ENCODE measurements at regions not wholly inside any gene's neighbourhood (a gene's known extent, or its start where the extent isn't known, plus 50 kb on each side); places are given as distances from the start of the nearest gene placed in this dataset.

DNA sequence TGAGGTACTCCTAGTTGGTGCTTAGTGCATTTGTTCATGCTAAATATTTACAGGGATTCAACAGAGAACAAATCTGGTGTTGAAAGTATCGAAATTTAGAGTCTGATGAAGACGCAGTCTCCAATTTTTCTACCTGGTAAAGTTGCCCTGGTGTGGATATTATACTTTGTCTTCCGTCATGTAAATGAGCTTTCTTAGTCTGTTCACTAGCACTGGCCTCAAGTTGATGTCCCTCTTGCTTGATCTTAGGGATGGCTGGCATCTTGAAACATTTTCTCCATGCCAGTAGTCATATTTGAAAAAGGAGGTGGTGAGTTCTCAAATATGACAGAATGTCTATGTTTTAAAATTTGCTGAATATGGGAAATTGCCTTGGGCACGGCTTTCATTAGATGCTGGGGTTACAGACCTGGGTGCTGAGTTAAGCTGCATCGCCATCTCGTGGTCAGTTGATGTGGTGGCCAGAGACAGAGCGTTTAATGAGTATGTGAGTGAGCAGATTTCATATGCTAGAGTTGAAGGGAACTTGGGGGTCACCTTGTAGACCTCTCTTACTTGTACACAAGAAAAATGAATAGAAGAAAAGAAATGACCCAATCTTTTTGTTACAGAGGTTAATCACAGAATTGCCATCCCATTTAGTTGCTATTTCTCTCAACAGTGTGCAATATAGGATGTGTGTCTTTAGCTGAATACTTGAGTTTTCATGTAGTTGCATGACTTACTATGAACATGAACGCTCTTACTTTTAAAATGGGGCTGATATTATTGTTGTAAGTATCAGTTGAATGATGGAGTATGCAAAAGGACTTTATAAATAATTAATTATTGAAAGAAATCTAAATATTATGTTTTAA is 172.8 kb upstream of the DCN start:
- no peaks in the 10 kb centered on the region for H3K79me2 ChIP-seq (ENCODE audit: insufficient read depth, low read length)
- peak; percentile 96 for ATAC-seq (ENCODE audit: insufficient read depth, low read depth)

DNA sequence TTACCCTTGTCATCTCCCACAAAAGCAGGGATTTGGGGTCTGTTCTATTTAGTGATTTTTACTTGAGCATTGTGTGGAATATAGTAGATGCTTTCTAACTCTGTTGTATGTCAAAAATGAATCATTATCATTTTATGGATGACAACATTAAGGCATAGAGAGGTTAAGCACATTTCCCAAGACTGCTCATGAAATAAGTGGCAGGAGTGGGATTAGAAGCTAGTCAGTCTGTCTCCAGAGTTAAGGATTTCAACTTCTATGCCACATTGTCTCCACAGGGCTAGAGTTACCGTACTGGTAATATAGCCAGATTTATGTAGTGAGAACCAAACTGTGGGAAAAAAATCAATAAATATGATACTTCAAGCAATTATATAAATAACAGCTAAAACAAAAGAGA is 170.6 kb upstream of the DCN start:
- H3K79me2 ChIP-seq (ENCODE audit: insufficient read depth, low read length), result no peaks in the 10 kb centered on the region
- no peak for TF ChIP-seq EZH2 (IDR thresholded peaks at IDR 0.05; ENCODE audit: borderline replicate concordance, low read depth, low read length, severe bottlenecking)
- no peak overlapping the region for H3K9ac ChIP-seq (ENCODE audit: low read depth, low read length)
- no peaks in the 10 kb centered on the region for H3K4me1 ChIP-seq (ENCODE audit: insufficient read depth, low read length)
- no peak overlapping the region for H2AFZ ChIP-seq (ENCODE audit: low read depth, low read length)
- no peaks in the 10 kb centered on the region for H3K36me3 ChIP-seq (ENCODE audit: insufficient read depth, low read length)
- no peak overlapping the region for H3K4me2 ChIP-seq (ENCODE audit: insufficient read depth, low read length)
- no peaks in the 10 kb centered on the region for H3K27me3 ChIP-seq (ENCODE audit: insufficient read depth, low read length, poor library complexity)
- ATAC-seq (ENCODE audit: insufficient read depth, low read depth) (no peak), DNase-seq (no peak)
- H3K4me3 ChIP-seq (ENCODE audit: low read depth in 1 of 2, low read length in 2 of 2), result no peak overlapping the region
- H3K9me3 ChIP-seq (ENCODE audit: insufficient read depth, low read length, severe bottlenecking), result no peaks in the 10 kb centered on the region
- no peak overlapping the region for H3K27ac ChIP-seq (ENCODE audit: low read length)
- no peaks in the 10 kb centered on the region for H4K20me1 ChIP-seq (ENCODE audit: insufficient read depth, low read length)

More for the DNA sequence above, 172.8 kb upstream of the DCN start:
- Histone ChIP-seq H3K4me3 (ENCODE audit: low read depth in 1 of 2, low read length in 2 of 2) (no peak overlapping the region), H3K9ac (ENCODE audit: low read depth, low read length) (no peak overlapping the region), H3K9me3 (ENCODE audit: insufficient read depth, low read length, severe bottlenecking) (no peaks in the 10 kb centered on the region), H3K27me3 (ENCODE audit: insufficient read depth, low read length, poor library complexity) (no peaks in the 10 kb centered on the region), H3K27ac (ENCODE audit: low read length) (no peak overlapping the region), H4K20me1 (ENCODE audit: insufficient read depth, low read length) (no peaks in the 10 kb centered on the region), H3K36me3 (ENCODE audit: insufficient read depth, low read length) (no peaks in the 10 kb centered on the region), H3K4me1 (ENCODE audit: insufficient read depth, low read length) (no peaks in the 10 kb centered on the region), H3K4me2 (ENCODE audit: insufficient read depth, low read length) (no peak overlapping the region), H2AFZ (ENCODE audit: low read depth, low read length) (no peak overlapping the region)
- peak; percentile 51 for DNase-seq
- TF ChIP-seq, protein P1, sequence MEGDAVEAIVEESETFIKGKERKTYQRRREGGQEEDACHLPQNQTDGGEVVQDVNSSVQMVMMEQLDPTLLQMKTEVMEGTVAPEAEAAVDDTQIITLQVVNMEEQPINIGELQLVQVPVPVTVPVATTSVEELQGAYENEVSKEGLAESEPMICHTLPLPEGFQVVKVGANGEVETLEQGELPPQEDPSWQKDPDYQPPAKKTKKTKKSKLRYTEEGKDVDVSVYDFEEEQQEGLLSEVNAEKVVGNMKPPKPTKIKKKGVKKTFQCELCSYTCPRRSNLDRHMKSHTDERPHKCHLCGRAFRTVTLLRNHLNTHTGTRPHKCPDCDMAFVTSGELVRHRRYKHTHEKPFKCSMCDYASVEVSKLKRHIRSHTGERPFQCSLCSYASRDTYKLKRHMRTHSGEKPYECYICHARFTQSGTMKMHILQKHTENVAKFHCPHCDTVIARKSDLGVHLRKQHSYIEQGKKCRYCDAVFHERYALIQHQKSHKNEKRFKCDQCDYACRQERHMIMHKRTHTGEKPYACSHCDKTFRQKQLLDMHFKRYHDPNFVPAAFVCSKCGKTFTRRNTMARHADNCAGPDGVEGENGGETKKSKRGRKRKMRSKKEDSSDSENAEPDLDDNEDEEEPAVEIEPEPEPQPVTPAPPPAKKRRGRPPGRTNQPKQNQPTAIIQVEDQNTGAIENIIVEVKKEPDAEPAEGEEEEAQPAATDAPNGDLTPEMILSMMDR (IDR thresholded peaks at IDR 0.05; ENCODE audit: borderline replicate concordance, extremely low read depth, low read length, poor library complexity, severe bottlenecking), result peak; percentile 80
- no peak for TF ChIP-seq EZH2 (IDR thresholded peaks at IDR 0.05; ENCODE audit: borderline replicate concordance, low read depth, low read length, severe bottlenecking)

GRCh38 chr12:91349476-91349875 is 166.9 kb upstream of the DCN start:
- no peaks in the 10 kb centered on the region for H3K36me3 ChIP-seq (ENCODE audit: insufficient read depth, low read length)
- H3K27ac ChIP-seq (ENCODE audit: low read length), result no peak overlapping the region
- no peak overlapping the region for H3K4me3 ChIP-seq (ENCODE audit: low read depth in 1 of 2, low read length in 2 of 2)
- DNase-seq, result no peak
- H3K9me3 ChIP-seq (ENCODE audit: insufficient read depth, low read length, severe bottlenecking), result no peaks in the 10 kb centered on the region
- H4K20me1 ChIP-seq (ENCODE audit: insufficient read depth, low read length), result no peaks in the 10 kb centered on the region
- H3K27me3 ChIP-seq (ENCODE audit: insufficient read depth, low read length, poor library complexity), result peaks cover 1% of the 10 kb centered on the region
- ATAC-seq (ENCODE audit: insufficient read depth, low read depth), result no peak
- TF ChIP-seq, protein P1 (IDR thresholded peaks at IDR 0.05; ENCODE audit: borderline replicate concordance, extremely low read depth, low read length, poor library complexity, severe bottlenecking), result no peak
- TF ChIP-seq EZH2 (IDR thresholded peaks at IDR 0.05; ENCODE audit: borderline replicate concordance, low read depth, low read length, severe bottlenecking), result no peak
- H3K4me1 ChIP-seq (ENCODE audit: insufficient read depth, low read length), result no peaks in the 10 kb centered on the region
- no peaks in the 10 kb centered on the region for H3K79me2 ChIP-seq (ENCODE audit: insufficient read depth, low read length)
- H3K9ac ChIP-seq (ENCODE audit: low read depth, low read length), result no peak overlapping the region
- H3K4me2 ChIP-seq (ENCODE audit: insufficient read depth, low read length), result no peak overlapping the region
- no peak overlapping the region for H2AFZ ChIP-seq (ENCODE audit: low read depth, low read length)

GRCh38 chr12:91347481-91348214 is 165.0 kb upstream of the DCN start:
- Histone ChIP-seq H3K9ac (ENCODE audit: low read depth, low read length) (no peak overlapping the region), H3K4me3 (ENCODE audit: low read depth in 1 of 2, low read length in 2 of 2) (no peak overlapping the region), H3K79me2 (ENCODE audit: insufficient read depth, low read length) (no peaks in the 10 kb centered on the region), H2AFZ (ENCODE audit: low read depth, low read length) (no peak overlapping the region), H3K4me2 (ENCODE audit: insufficient read depth, low read length) (no peak overlapping the region), H3K27me3 (ENCODE audit: insufficient read depth, low read length, poor library complexity) (peaks cover 3% of the 10 kb centered on the region), H4K20me1 (ENCODE audit: insufficient read depth, low read length) (no peaks in the 10 kb centered on the region), H3K36me3 (ENCODE audit: insufficient read depth, low read length) (no peaks in the 10 kb centered on the region), H3K4me1 (ENCODE audit: insufficient read depth, low read length) (no peaks in the 10 kb centered on the region), H3K27ac (ENCODE audit: low read length) (no peak overlapping the region), H3K9me3 (ENCODE audit: insufficient read depth, low read length, severe bottlenecking) (no peaks in the 10 kb centered on the region)
- DNase-seq (no peak), ATAC-seq (ENCODE audit: insufficient read depth, low read depth) (no peak)
- TF ChIP-seq, protein P1 (IDR thresholded peaks at IDR 0.05; ENCODE audit: borderline replicate concordance, extremely low read depth, low read length, poor library complexity, severe bottlenecking), result no peak
- no peak for TF ChIP-seq EZH2 (IDR thresholded peaks at IDR 0.05; ENCODE audit: borderline replicate concordance, low read depth, low read length, severe bottlenecking)
